Bronchial epithelial cell (primary cell): ENCODE measurements at regions not wholly inside any gene's neighbourhood (a gene's known extent, or its start where the extent isn't known, plus 50 kb on each side); places are given as distances from the start of the nearest gene placed in this dataset.

Experiments used
- DNase-seq: peaks from one replicate; pipeline ENCODE4 v3.0.0-alpha.2; 2010; ENCODE audit warnings: low read depth
- FAIRE-seq: peaks from 2 replicates; lab custom pipeline; 2011; peaks lifted over from hg19 to GRCh38; lab: Jason Lieb, UNC
- H3K27me3 ChIP-seq: 2 replicates; pipeline ENCODE4 v1.5.1; 2011; ENCODE audit warnings: low read length; ENCODE audit not compliant: control insufficient read depth, insufficient read depth
- H3K36me3 ChIP-seq: 2 replicates; pipeline ENCODE4 v1.5.1; 2011; ENCODE audit warnings: low read length; ENCODE audit not compliant: control insufficient read depth, insufficient read depth
- H3K4me3 ChIP-seq: 2 replicates; pipeline ENCODE4 v1.5.1; 2011; ENCODE audit warnings: mild to moderate bottlenecking, low read depth, low read length, control low read depth
- CTCF ChIP-seq: IDR thresholded peaks from 2 replicates; pipeline ENCODE4 v1.5.1; 2011; ENCODE audit warnings: mild to moderate bottlenecking, moderate library complexity, low read length, control low read depth, inconsistent platforms; ENCODE audit not compliant: insufficient read depth, severe bottlenecking

DNA sequence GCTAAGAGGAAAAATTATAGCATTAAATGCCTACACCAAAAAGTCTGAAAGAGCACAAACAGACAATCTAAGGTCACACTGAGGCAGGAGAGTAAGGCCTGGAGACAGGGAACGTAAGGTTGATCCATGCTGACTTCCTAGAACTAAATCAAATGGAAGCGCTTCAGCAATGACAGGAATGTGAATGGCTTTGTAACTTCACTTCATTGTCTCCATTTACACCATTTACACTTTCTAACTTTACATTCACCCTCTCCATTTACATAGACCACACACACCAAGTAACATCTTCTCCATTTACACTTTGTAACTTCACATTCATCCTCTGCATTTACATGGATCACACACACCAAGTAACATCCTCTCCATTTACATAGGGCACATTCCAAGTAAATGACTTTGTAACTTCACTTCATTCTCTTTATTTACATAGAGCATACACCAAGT is 103.1 kb upstream of the SPATS2L start:
- Histone ChIP-seq H3K4me3 (no peak overlapping the region), H3K27me3 (no peaks in the 10 kb centered on the region), H3K36me3 (no peaks in the 10 kb centered on the region)
- DNase-seq (no peak), FAIRE-seq (peak; percentile 85)
- TF ChIP-seq CTCF, result no peak

GRCh38 chr2:200208041-200208440 is 98.5 kb upstream of the SPATS2L start:
- no peak for TF ChIP-seq CTCF
- FAIRE-seq (no peak), DNase-seq (no peak)
- no peaks in the 10 kb centered on the region for H3K36me3 ChIP-seq
- no peaks in the 10 kb centered on the region for H3K27me3 ChIP-seq
- H3K4me3 ChIP-seq, result no peak overlapping the region

DNA sequence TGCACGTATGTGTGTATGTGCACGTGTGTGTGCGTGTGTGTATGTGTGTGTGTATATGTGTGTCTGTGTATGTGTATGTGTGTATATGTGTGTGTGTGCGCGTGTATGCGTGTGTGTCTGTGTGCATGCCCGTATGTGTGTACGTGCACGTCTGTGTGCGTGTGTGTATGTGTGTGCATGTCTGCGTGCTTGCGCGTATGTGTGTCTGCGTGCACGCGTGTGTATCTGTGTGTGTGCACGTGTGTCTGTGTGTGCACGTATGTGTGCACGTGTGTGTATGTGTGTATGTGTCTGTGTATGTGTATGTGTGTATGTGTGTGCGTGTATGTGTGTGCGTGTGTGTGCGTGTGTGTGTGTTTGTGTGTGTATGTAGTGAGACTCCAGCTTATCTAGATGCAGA is 97.5 kb upstream of the SPATS2L start:
- H3K4me3 ChIP-seq, result no peak overlapping the region
- no peaks in the 10 kb centered on the region for H3K36me3 ChIP-seq
- TF ChIP-seq CTCF, result no peak
- FAIRE-seq (no peak), DNase-seq (no peak)
- no peaks in the 10 kb centered on the region for H3K27me3 ChIP-seq

DNA sequence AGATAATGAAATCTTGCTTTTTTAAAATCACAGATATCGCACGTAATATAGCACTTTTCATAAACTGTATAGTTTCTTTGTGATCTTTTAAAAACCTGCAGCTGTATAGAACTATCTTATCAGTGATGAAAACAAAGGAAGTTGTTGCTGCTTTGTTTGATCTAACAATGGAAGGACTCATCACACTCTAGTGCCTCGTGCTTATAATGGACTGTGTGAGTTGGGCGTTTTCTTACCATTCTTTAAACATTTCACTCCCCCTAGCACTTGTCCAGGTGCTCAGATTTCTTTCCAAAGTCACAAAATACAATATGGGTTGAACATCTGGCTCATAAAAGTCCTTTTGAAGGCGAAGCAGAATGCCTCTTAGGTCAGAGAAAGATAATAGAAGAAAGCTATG is 94.8 kb upstream of the SPATS2L start:
- Histone ChIP-seq H3K36me3 (no peaks in the 10 kb centered on the region), H3K27me3 (no peaks in the 10 kb centered on the region), H3K4me3 (no peak overlapping the region)
- FAIRE-seq, result no peak
- no peak for DNase-seq
- no peak for TF ChIP-seq CTCF

- no peak for DNase-seq
- H3K36me3 ChIP-seq, result no peaks in the 10 kb centered on the region
- no peak overlapping the region for H3K4me3 ChIP-seq
- no peaks in the 10 kb centered on the region for H3K27me3 ChIP-seq
- TF ChIP-seq CTCF, result no peak
- FAIRE-seq, result no peak
These were observed 93.5 kb upstream of the SPATS2L start for GRCh38 chr2:200212862-200213425.

DNA sequence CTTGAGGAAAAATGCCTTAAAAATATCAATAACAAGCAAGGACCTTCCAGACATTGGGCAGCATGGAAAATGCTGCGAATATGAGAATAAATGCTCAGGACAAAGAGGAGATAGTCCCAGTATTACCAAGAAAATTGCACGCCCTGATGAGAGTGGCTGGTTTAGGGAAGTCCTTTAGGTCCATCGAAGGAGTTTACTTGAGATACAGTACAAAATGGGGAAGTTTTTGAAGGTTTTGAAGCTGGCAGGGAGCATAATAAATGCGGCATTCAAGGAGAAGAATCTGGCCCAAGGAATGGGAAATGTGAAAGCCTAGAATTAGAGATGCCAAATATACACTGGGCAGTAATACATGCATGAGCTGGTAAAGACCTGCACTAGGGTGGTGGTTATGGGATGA is 90.2 kb upstream of the SPATS2L start:
- H3K36me3 ChIP-seq, result no peaks in the 10 kb centered on the region
- no peak for DNase-seq
- TF ChIP-seq CTCF, result no peak
- no peak overlapping the region for H3K4me3 ChIP-seq
- peak; percentile 50 for FAIRE-seq
- H3K27me3 ChIP-seq, result no peaks in the 10 kb centered on the region
